ENCODE measurements at regions not wholly inside any gene's neighbourhood (a gene's known extent, or its start where the extent isn't known, plus 50 kb on each side); places are given as distances from the start of the nearest gene placed in this dataset.

GRCh38 chr2:118232391-118232790, 144.1 kb downstream of the INSIG2 start:
- intact Hi-C loops (cut with DNase I): no loop called here
- no peak for TF ChIP-seq CTCF (IDR thresholded peaks at IDR 0.05)
- no peak for TF ChIP-seq POLR2A (IDR thresholded peaks at IDR 0.05)
- Histone ChIP-seq H3K9me3 (replicated peaks in 1 of 3) (no peaks in the 10 kb centered on the region), H3K4me3 (no peak overlapping the region), H3K27ac (no peak overlapping the region), H3K4me1 (replicated peaks in 1 of 2) (no peaks in the 10 kb centered on the region), H3K27me3 (peaks cover 4% of the 10 kb centered on the region), H3K36me3 (replicated peaks in 1 of 2) (no peaks in the 10 kb centered on the region)
- WGBS, 4 donors: 61 to 92% (median 69%) methylated on average over 2 to 3 of the region's 3 CpGs
- DNase-seq: no peak

GRCh38 chr2:118231759-118232158, 143.5 kb downstream of the INSIG2 start:
- intact Hi-C loops (cut with DNase I): no loop called here
- WGBS, 4 donors: 79 to 83% (median 80%) methylated on average over 4 to 6 of the region's 6 CpGs
- Histone ChIP-seq H3K4me3 (no peak overlapping the region), H3K4me1 (replicated peaks in 1 of 2) (no peaks in the 10 kb centered on the region), H3K9me3 (replicated peaks in 1 of 3) (no peaks in the 10 kb centered on the region), H3K27ac (no peak overlapping the region), H3K36me3 (replicated peaks in 1 of 2) (no peaks in the 10 kb centered on the region), H3K27me3 (peaks cover 6% of the 10 kb centered on the region)
- TF ChIP-seq CTCF (IDR thresholded peaks at IDR 0.05): no peak
- no peak for TF ChIP-seq POLR2A (IDR thresholded peaks at IDR 0.05)
- DNase-seq: no peak

GRCh38 chr2:118227698-118228508, 139.6 kb downstream of the INSIG2 start:
- H3K27ac ChIP-seq: no peak overlapping the region
- WGBS, 4 donors: 57 to 64% (median 62%) methylated on average over 6 of the region's 6 CpGs
- no peaks in the 10 kb centered on the region for H3K36me3 ChIP-seq (replicated peaks in 1 of 2)
- no peak for DNase-seq
- no peak overlapping the region for H3K4me3 ChIP-seq
- TF ChIP-seq CTCF (IDR thresholded peaks at IDR 0.05) (no peak), POLR2A (IDR thresholded peaks at IDR 0.05) (no peak)
- H3K27me3 ChIP-seq: peaks cover 41% of the 10 kb centered on the region
- peaks cover 0 to 14% of the 10 kb centered on the region in 2 donors for H3K4me1 ChIP-seq (replicated peaks in 1 of 2)
- intact Hi-C loops (cut with DNase I): loop anchor here in 1 of 2 donors (5.0 kb wide), 1 partner anchor 629 kb away; no protein-coding TSS in a partner anchor
- H3K9me3 ChIP-seq (replicated peaks in 1 of 3): no peaks in the 10 kb centered on the region

GRCh38 chr2:118225666-118226065, 137.4 kb downstream of the INSIG2 start:
- WGBS, 4 donors: 48 to 59% (median 57%) methylated on average over 9 of the region's 9 CpGs
- TF ChIP-seq CTCF (IDR thresholded peaks at IDR 0.05) (no peak), POLR2A (IDR thresholded peaks at IDR 0.05) (no peak)
- DNase-seq: no peak
- H3K4me3 ChIP-seq: no peak overlapping the region
- intact Hi-C loops (cut with DNase I): loop anchor here in 1 of 2 donors (5.0 kb wide), 1 partner anchor 632 kb away; no protein-coding TSS in a partner anchor
- peaks cover 62% of the 10 kb centered on the region for H3K27me3 ChIP-seq
- H3K4me1 ChIP-seq (replicated peaks in 1 of 2): peaks cover 0 to 14% of the 10 kb centered on the region in 2 donors
- no peaks in the 10 kb centered on the region for H3K9me3 ChIP-seq (replicated peaks in 1 of 3)
- no peaks in the 10 kb centered on the region for H3K36me3 ChIP-seq (replicated peaks in 1 of 2)
- no peak overlapping the region for H3K27ac ChIP-seq

Measured in adrenal gland (tissue), 9 donors.